Osteoblast (primary cell): ENCODE measurements at regions not wholly inside any gene's neighbourhood (a gene's known extent, or its start where the extent isn't known, plus 50 kb on each side); places are given as distances from the start of the nearest gene placed in this dataset.
"Not testable (repeated sequence)": the region's sequence is repeated elsewhere in the genome, so short reads cannot be mapped to it uniquely, and the experiment has no call there.

Experiments
- DNase-seq: peaks from one replicate; pipeline ENCODE4 v3.0.0; 2011; ENCODE audit warnings: low spot score, mixed read lengths; ENCODE audit not compliant: insufficient read length; ENCODE audit errors: missing footprints
- H2AFZ ChIP-seq: 2 replicates; pipeline ENCODE4 v1.6.0; 2011; ENCODE audit warnings: mild to moderate bottlenecking, low read length
- H3K27ac ChIP-seq: 2 replicates; pipeline ENCODE4 v1.5.1; 2011; ENCODE audit warnings: mild to moderate bottlenecking, low read depth, low read length, moderate library complexity
- H3K27me3 ChIP-seq: 2 replicates; pipeline ENCODE4 v1.6.0; 2012; ENCODE audit warnings: mild to moderate bottlenecking, control low read depth, inconsistent platforms, low read length, moderate library complexity; ENCODE audit not compliant: insufficient read depth
- H3K36me3 ChIP-seq: 2 replicates; pipeline ENCODE4 v1.5.1; 2011; ENCODE audit warnings: mild to moderate bottlenecking, low read length, control low read depth, moderate library complexity; ENCODE audit not compliant: insufficient read depth
- H3K4me1 ChIP-seq: 2 replicates; pipeline ENCODE4 v1.5.1; 2011; ENCODE audit warnings: mild to moderate bottlenecking, low read length, control low read depth, moderate library complexity; ENCODE audit not compliant: insufficient read depth
- H3K4me2 ChIP-seq: 2 replicates; pipeline ENCODE4 v1.6.0; 2011; ENCODE audit warnings: mild to moderate bottlenecking, low read length; ENCODE audit not compliant: insufficient read depth
- H3K4me3 ChIP-seq: fragments of 200-600 bp; sonication (generic); 3 replicates; pipeline ENCODE4 v1.5.1; 2012; ENCODE audit warnings: mild to moderate bottlenecking, low read length, inconsistent platforms; ENCODE audit not compliant: insufficient read depth
- H3K79me2 ChIP-seq: 2 replicates; pipeline ENCODE4 v1.6.0; 2012; ENCODE audit warnings: mild to moderate bottlenecking, low read length, control low read depth, inconsistent platforms; ENCODE audit not compliant: insufficient read depth
- H3K9me3 ChIP-seq: 2 replicates; pipeline ENCODE4 v1.5.1; 2011; ENCODE audit warnings: low read depth, low read length, control low read depth
- H4K20me1 ChIP-seq: 2 replicates; pipeline ENCODE4 v1.6.0; 2012; ENCODE audit warnings: mild to moderate bottlenecking, low read length, control low read depth; ENCODE audit not compliant: insufficient read depth
- CTCF ChIP-seq: IDR thresholded peaks from 2 replicates; pipeline ENCODE4 v1.5.1; 2011; ENCODE audit warnings: mild to moderate bottlenecking, low read depth, low read length, moderate library complexity; ENCODE audit errors: extremely low read depth

GRCh38 chr11:46176421-46176820, 55.2 kb upstream of the PHF21A start:
- Histone ChIP-seq H3K27me3 (peaks cover 38% of the 10 kb centered on the region), H3K27ac (no peak overlapping the region), H3K79me2 (no peaks in the 10 kb centered on the region), H3K4me2 (no peak overlapping the region), H3K4me1 (no peaks in the 10 kb centered on the region), H4K20me1 (no peaks in the 10 kb centered on the region), H3K36me3 (no peaks in the 10 kb centered on the region), H3K4me3 (no peak overlapping the region), H2AFZ (no peak overlapping the region), H3K9me3 (no peaks in the 10 kb centered on the region)
- TF ChIP-seq CTCF = no peak
- no peak for DNase-seq

- Histone ChIP-seq H3K79me2 (no peaks in the 10 kb centered on the region), H3K4me2 (no peak overlapping the region), H3K27me3 (peaks cover 30% of the 10 kb centered on the region), H3K36me3 (no peaks in the 10 kb centered on the region), H3K9me3 (no peaks in the 10 kb centered on the region), H4K20me1 (no peaks in the 10 kb centered on the region), H3K4me3 (no peak overlapping the region), H3K27ac (no peak overlapping the region), H2AFZ (no peak overlapping the region), H3K4me1 (no peaks in the 10 kb centered on the region)
- no peak for TF ChIP-seq CTCF
- DNase-seq = no peak
Measured at GRCh38 chr11:46175401-46176002, 54.2 kb upstream of the PHF21A start.

- H2AFZ ChIP-seq, H3K9me3 ChIP-seq, H3K4me3 ChIP-seq, H3K27ac ChIP-seq, H3K4me2 ChIP-seq, H3K36me3 ChIP-seq, H3K4me1 ChIP-seq, H3K79me2 ChIP-seq, DNase-seq, H4K20me1 ChIP-seq: not testable (repeated sequence)
- H3K27me3 ChIP-seq = peaks cover 13% of the 10 kb centered on the region
Measured at GRCh38 chr11:46171693-46172092, 50.4 kb upstream of the PHF21A start.
